ENCODE measurements at regions not wholly inside any gene's neighbourhood (a gene's known extent, or its start where the extent isn't known, plus 50 kb on each side); places are given as distances from the start of the nearest gene placed in this dataset.

- Histone ChIP-seq H3K27me3 (ENCODE audit: control insufficient read depth, insufficient read depth, low read length) (no peaks in the 10 kb centered on the region), H3K4me3 (ENCODE audit: low read length in 3 of 3) (no peak overlapping the region), H3K9me3 (ENCODE audit: control insufficient read depth in 2 of 3, insufficient read depth in 1 of 3, low read length in 3 of 3) (no peaks in the 10 kb centered on the region), H3K9ac (ENCODE audit: low read length in 3 of 3) (no peak overlapping the region), H3K27ac (ENCODE audit: low read depth in 2 of 2, low read length in 2 of 2) (no peak overlapping the region), H3K36me3 (ENCODE audit: control insufficient read depth in 2 of 3, insufficient read depth in 3 of 3, low read length in 3 of 3) (no peaks in the 10 kb centered on the region), H3K4me1 (ENCODE audit: control insufficient read depth in 2 of 3, insufficient read depth in 2 of 3, low read depth in 1 of 3, low read length in 3 of 3) (no peaks in the 10 kb centered on the region)
- FAIRE-seq (no peak), DNase-seq (no peak)
- no peak for TF ChIP-seq CTCF (IDR thresholded peaks at IDR 0.05; ENCODE audit: borderline replicate concordance, extremely low read depth, insufficient read depth)
- intact Hi-C loops (cut with DNase I) = no loop called here
These were observed 194.6 kb upstream of the TBX20 start for GRCh38 chr7:35448486-35448885.

- TF ChIP-seq CTCF (IDR thresholded peaks at IDR 0.05; ENCODE audit: borderline replicate concordance, extremely low read depth, insufficient read depth) = no peak
- FAIRE-seq (no peak), DNase-seq (no peak)
- intact Hi-C loops (cut with DNase I) = no loop called here
- no peak overlapping the region for H3K27ac ChIP-seq (ENCODE audit: low read depth in 2 of 2, low read length in 2 of 2)
- no peak overlapping the region for H3K9ac ChIP-seq (ENCODE audit: low read length in 3 of 3)
- H3K4me3 ChIP-seq (ENCODE audit: low read length in 3 of 3) = no peak overlapping the region
- no peaks in the 10 kb centered on the region for H3K4me1 ChIP-seq (ENCODE audit: control insufficient read depth in 2 of 3, insufficient read depth in 2 of 3, low read depth in 1 of 3, low read length in 3 of 3)
- H3K27me3 ChIP-seq (ENCODE audit: control insufficient read depth, insufficient read depth, low read length) = no peaks in the 10 kb centered on the region
- H3K9me3 ChIP-seq (ENCODE audit: control insufficient read depth in 2 of 3, insufficient read depth in 1 of 3, low read length in 3 of 3) = no peaks in the 10 kb centered on the region
- no peaks in the 10 kb centered on the region for H3K36me3 ChIP-seq (ENCODE audit: control insufficient read depth in 2 of 3, insufficient read depth in 3 of 3, low read length in 3 of 3)
These were observed 192.2 kb upstream of the TBX20 start for GRCh38 chr7:35446091-35446490.

GRCh38 chr7:35437619-35438275 is 183.8 kb upstream of the TBX20 start:
- Histone ChIP-seq H3K4me1 (ENCODE audit: control insufficient read depth in 2 of 3, insufficient read depth in 2 of 3, low read depth in 1 of 3, low read length in 3 of 3) (no peaks in the 10 kb centered on the region), H3K4me3 (ENCODE audit: low read length in 3 of 3) (no peak overlapping the region), H3K9ac (ENCODE audit: low read length in 3 of 3) (no peak overlapping the region), H3K27ac (ENCODE audit: low read depth in 2 of 2, low read length in 2 of 2) (no peak overlapping the region), H3K36me3 (ENCODE audit: control insufficient read depth in 2 of 3, insufficient read depth in 3 of 3, low read length in 3 of 3) (no peaks in the 10 kb centered on the region), H3K27me3 (ENCODE audit: control insufficient read depth, insufficient read depth, low read length) (no peaks in the 10 kb centered on the region), H3K9me3 (ENCODE audit: control insufficient read depth in 2 of 3, insufficient read depth in 1 of 3, low read length in 3 of 3) (peaks cover 0 to 3% (median 0%) of the 10 kb centered on the region in 3 donors)
- no peak for TF ChIP-seq CTCF (IDR thresholded peaks at IDR 0.05; ENCODE audit: borderline replicate concordance, extremely low read depth, insufficient read depth)
- intact Hi-C loops (cut with DNase I) = no loop called here
- DNase-seq = no peak
- FAIRE-seq = no peak

GRCh38 chr7:35436452-35436851 is 182.6 kb upstream of the TBX20 start:
- Histone ChIP-seq H3K9ac (ENCODE audit: low read length in 3 of 3) (no peak overlapping the region), H3K27me3 (ENCODE audit: control insufficient read depth, insufficient read depth, low read length) (no peaks in the 10 kb centered on the region), H3K9me3 (ENCODE audit: control insufficient read depth in 2 of 3, insufficient read depth in 1 of 3, low read length in 3 of 3) (peaks cover 0 to 3% (median 0%) of the 10 kb centered on the region in 3 donors), H3K4me1 (ENCODE audit: control insufficient read depth in 2 of 3, insufficient read depth in 2 of 3, low read depth in 1 of 3, low read length in 3 of 3) (no peaks in the 10 kb centered on the region), H3K4me3 (ENCODE audit: low read length in 3 of 3) (no peak overlapping the region), H3K36me3 (ENCODE audit: control insufficient read depth in 2 of 3, insufficient read depth in 3 of 3, low read length in 3 of 3) (no peaks in the 10 kb centered on the region), H3K27ac (ENCODE audit: low read depth in 2 of 2, low read length in 2 of 2) (no peak overlapping the region)
- intact Hi-C loops (cut with DNase I) = no loop called here
- FAIRE-seq (no peak), DNase-seq (no peak)
- TF ChIP-seq CTCF (IDR thresholded peaks at IDR 0.05; ENCODE audit: borderline replicate concordance, extremely low read depth, insufficient read depth) = no peak
